ENCODE measurements at regions not wholly inside any gene's neighbourhood (a gene's known extent, or its start where the extent isn't known, plus 50 kb on each side); places are given as distances from the start of the nearest gene placed in this dataset.

DNA sequence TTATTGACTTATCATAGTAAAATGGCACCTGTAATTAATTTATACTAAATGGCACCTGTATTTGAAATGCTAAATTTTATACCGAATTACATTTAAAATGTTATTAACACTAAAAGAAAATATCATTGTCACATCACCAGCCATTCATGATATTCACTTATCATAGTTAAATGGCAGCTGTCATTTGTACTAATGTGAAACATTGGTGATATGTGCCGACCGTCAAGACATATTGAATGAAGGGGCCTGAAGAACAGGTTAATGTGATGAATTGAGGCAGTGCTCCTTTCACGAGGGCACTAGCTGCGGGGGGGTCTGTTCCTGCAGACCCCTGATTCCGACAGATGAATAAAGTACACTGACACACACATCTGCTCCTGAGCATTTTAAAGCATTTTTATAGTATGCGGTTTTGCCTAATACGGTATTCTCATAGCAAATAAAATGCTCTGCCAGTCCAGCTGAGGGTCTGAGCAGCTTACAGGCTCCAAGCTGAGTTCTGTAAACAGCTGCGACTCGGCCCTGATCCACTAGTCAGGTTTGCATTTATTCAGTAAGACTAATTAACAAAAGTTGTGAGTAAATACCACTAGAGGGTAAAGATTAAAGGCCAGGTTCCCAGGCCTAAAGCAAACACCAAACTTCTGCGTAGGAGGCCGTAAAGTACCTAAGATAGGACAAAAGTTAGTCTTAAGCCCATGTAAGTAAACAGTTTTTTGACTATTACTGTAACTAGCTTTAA lies 593.4 kb upstream of the NETO1 start:
- Mint-ChIP-seq H3K9me3 (peaks cover 3 to 19% (median 10%) of the 10 kb centered on the region in 5 donors), H3K27ac (no peak overlapping the region), H3K4me1 (no peaks in the 10 kb centered on the region), H3K27me3 (no peaks in the 10 kb centered on the region), H3K36me3 (no peaks in the 10 kb centered on the region), H3K4me3 (no peak overlapping the region)
- Histone ChIP-seq H3K27me3 (ENCODE audit: insufficient read depth, low read length, poor library complexity, severe bottlenecking) (no peaks in the 10 kb centered on the region), H3K4me3 (ENCODE audit: low read length) (no peak overlapping the region), H3K9me3 (ENCODE audit: low read length) (no peaks in the 10 kb centered on the region), H3K27ac (ENCODE audit: low read depth, low read length) (no peak overlapping the region), H3K36me3 (ENCODE audit: insufficient read depth, low read length) (no peaks in the 10 kb centered on the region), H3K4me1 (ENCODE audit: insufficient read depth, low read length) (no peaks in the 10 kb centered on the region)
- POLR2A ChIA-PET = no interaction called here
- no peak for DNase-seq
- CTCF ChIA-PET = no interaction called here

DNA sequence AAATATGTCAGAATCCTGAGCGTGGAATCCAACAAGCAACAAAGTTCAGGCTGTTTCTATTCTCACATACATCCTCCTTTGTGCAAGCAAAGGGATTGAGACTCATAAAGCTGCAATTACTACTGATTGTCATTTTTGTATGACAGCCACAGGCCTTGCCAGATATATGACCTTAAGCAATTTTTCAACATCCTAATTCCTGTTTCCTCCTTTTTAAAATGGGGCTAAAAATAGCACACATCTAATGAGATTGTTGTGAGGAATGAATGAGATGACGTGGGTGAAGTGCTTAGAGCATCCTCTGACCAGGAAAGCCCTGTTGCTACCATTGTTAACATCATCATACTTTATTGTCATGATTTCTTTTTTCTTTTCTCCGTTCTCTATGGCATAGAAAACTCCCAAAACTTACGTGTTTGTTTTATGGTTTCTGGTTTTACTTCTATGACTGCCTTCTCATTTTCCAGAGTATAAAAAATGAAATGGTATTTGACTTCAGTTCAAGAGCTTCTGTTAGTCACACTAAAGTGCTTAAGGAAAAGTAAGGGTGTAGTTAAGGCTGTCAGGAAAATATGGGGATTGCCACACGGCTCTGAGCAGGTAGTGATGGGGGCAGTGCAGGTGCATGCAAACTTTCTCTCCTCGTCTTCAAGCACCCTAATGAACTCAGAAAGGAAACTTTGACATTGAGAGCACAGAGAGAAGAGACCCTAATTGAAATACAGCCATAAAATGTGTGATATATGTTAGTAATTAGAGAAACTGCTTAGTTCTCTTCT lies 590.6 kb upstream of the NETO1 start:
- CTCF ChIA-PET = no interaction called here
- Mint-ChIP-seq H3K4me3 (no peak overlapping the region), H3K9me3 (peaks cover 0 to 17% (median 4%) of the 10 kb centered on the region in 5 donors), H3K4me1 (no peaks in the 10 kb centered on the region), H3K27ac (no peak overlapping the region), H3K36me3 (no peaks in the 10 kb centered on the region), H3K27me3 (no peaks in the 10 kb centered on the region)
- H3K27me3 ChIP-seq (ENCODE audit: insufficient read depth, low read length, poor library complexity, severe bottlenecking) = no peaks in the 10 kb centered on the region
- DNase-seq = no peak
- POLR2A ChIA-PET = no interaction called here
- H3K36me3 ChIP-seq (ENCODE audit: insufficient read depth, low read length) = no peaks in the 10 kb centered on the region
- no peak overlapping the region for H3K27ac ChIP-seq (ENCODE audit: low read depth, low read length)
- H3K9me3 ChIP-seq (ENCODE audit: low read length) = no peaks in the 10 kb centered on the region
- no peaks in the 10 kb centered on the region for H3K4me1 ChIP-seq (ENCODE audit: insufficient read depth, low read length)
- no peak overlapping the region for H3K4me3 ChIP-seq (ENCODE audit: low read length)

DNA sequence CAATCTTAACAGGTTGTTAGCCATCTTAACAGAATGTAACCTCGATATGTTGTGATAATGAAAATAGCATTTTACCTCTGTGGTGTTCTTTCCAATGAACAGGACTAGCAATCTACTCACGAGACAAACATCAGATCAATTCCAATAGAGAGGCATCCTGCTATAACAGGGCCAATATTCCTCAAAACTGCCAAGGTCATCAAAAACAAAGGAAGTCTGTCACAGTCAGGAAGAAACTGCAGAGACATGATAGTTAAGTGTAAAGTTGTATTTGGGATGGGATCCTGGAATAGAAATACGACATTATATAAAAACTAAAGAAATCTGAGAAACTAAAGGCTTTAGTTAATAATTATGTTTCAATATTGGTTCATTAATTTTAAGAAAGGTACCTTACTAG lies 588.9 kb upstream of the NETO1 start:
- no peaks in the 10 kb centered on the region for H3K36me3 ChIP-seq (ENCODE audit: insufficient read depth, low read length)
- H3K27ac ChIP-seq (ENCODE audit: low read depth, low read length) = no peak overlapping the region
- DNase-seq = no peak
- CTCF ChIA-PET = no interaction called here
- POLR2A ChIA-PET = no interaction called here
- no peaks in the 10 kb centered on the region for H3K27me3 ChIP-seq (ENCODE audit: insufficient read depth, low read length, poor library complexity, severe bottlenecking)
- no peaks in the 10 kb centered on the region for H3K4me1 ChIP-seq (ENCODE audit: insufficient read depth, low read length)
- no peak overlapping the region for H3K4me3 Mint-ChIP-seq
- no peaks in the 10 kb centered on the region for H3K36me3 Mint-ChIP-seq
- peaks cover 1 to 19% (median 9%) of the 10 kb centered on the region in 5 donors for H3K9me3 Mint-ChIP-seq
- H3K27me3 Mint-ChIP-seq = no peaks in the 10 kb centered on the region
- H3K9me3 ChIP-seq (ENCODE audit: low read length) = no peaks in the 10 kb centered on the region
- H3K4me3 ChIP-seq (ENCODE audit: low read length) = no peak overlapping the region
- H3K4me1 Mint-ChIP-seq = no peaks in the 10 kb centered on the region
- no peak overlapping the region for H3K27ac Mint-ChIP-seq

DNA sequence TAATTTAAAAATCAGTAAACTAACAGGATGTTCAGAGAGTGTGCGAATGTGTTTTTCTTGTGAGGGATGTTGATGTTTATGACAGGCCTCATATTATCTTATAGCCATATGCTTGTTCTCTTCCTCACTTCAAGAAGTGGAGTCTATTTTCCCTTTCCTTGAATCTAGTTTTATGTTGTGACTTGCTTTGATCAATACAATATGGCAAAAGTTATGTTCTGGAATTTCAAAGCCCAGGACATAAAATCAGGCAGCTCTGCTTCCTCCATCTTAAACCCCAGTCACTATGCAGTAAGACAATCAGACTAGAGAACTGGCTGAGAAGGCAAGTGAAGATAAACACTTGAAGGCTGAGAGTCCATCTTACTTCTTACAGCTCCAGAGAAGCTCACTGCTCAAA lies 585.1 kb upstream of the NETO1 start:
- Mint-ChIP-seq H3K36me3 (no peaks in the 10 kb centered on the region), H3K4me1 (no peaks in the 10 kb centered on the region), H3K9me3 (peaks cover 1 to 22% (median 17%) of the 10 kb centered on the region in 5 donors), H3K4me3 (no peak overlapping the region), H3K27ac (no peak overlapping the region), H3K27me3 (no peaks in the 10 kb centered on the region)
- DNase-seq = no peak
- POLR2A ChIA-PET = no interaction called here
- no peaks in the 10 kb centered on the region for H3K9me3 ChIP-seq (ENCODE audit: low read length)
- no peaks in the 10 kb centered on the region for H3K36me3 ChIP-seq (ENCODE audit: insufficient read depth, low read length)
- no peak overlapping the region for H3K27ac ChIP-seq (ENCODE audit: low read depth, low read length)
- H3K4me3 ChIP-seq (ENCODE audit: low read length) = no peak overlapping the region
- no peaks in the 10 kb centered on the region for H3K4me1 ChIP-seq (ENCODE audit: insufficient read depth, low read length)
- no peaks in the 10 kb centered on the region for H3K27me3 ChIP-seq (ENCODE audit: insufficient read depth, low read length, poor library complexity, severe bottlenecking)
- CTCF ChIA-PET = no interaction called here

DNA sequence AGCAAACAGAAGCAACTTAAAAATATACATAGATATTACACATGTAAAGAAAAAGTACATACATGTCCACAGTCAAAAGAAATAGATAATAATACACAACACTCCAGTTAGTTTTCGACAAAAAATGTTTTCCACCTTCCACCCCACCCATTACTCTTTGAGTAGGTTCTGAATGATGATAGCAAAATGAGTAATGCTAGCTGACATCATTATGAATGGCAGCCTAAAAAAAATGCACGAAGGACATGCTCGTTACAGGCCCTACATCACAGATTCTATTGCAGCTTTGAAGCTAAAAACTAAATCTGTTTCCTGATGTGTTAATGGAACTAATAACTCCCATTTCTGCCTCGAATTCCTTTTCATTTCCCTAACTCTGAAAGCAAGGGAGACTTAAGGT lies 578.7 kb upstream of the NETO1 start:
- Histone ChIP-seq H3K9me3 (ENCODE audit: low read length) (no peaks in the 10 kb centered on the region), H3K36me3 (ENCODE audit: insufficient read depth, low read length) (no peaks in the 10 kb centered on the region), H3K4me1 (ENCODE audit: insufficient read depth, low read length) (no peaks in the 10 kb centered on the region), H3K27ac (ENCODE audit: low read depth, low read length) (no peak overlapping the region), H3K27me3 (ENCODE audit: insufficient read depth, low read length, poor library complexity, severe bottlenecking) (no peaks in the 10 kb centered on the region), H3K4me3 (ENCODE audit: low read length) (no peak overlapping the region)
- Mint-ChIP-seq H3K27me3 (no peaks in the 10 kb centered on the region), H3K4me3 (no peak overlapping the region), H3K4me1 (no peaks in the 10 kb centered on the region), H3K9me3 (peaks cover 0 to 19% (median 8%) of the 10 kb centered on the region in 5 donors), H3K36me3 (no peaks in the 10 kb centered on the region), H3K27ac (no peak overlapping the region)
- ChIA-PET CTCF (no interaction called here), POLR2A (no interaction called here)
- no peak for DNase-seq

DNA sequence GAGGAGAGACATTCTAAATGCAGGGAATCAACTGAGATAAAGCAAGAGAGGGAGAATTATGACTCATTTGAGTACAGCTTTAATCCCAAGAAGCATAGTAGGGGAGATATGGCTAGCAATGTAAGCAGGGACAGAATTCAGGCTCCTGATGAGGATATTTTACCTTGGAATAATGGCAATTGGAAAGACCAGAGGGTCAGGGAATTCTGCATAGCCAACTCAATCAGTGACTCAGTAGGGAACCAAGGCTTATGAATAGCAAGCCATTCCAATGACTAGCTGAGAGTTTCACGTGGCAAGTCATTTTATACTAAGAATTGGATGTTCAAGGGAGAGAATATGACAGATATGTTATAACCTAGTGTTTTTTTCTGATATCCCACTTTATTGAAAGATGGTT lies 563.8 kb upstream of the NETO1 start:
- Histone ChIP-seq H3K27ac (ENCODE audit: low read depth, low read length) (no peak overlapping the region), H3K27me3 (ENCODE audit: insufficient read depth, low read length, poor library complexity, severe bottlenecking) (no peaks in the 10 kb centered on the region), H3K9me3 (ENCODE audit: low read length) (no peaks in the 10 kb centered on the region), H3K36me3 (ENCODE audit: insufficient read depth, low read length) (no peaks in the 10 kb centered on the region), H3K4me1 (ENCODE audit: insufficient read depth, low read length) (no peaks in the 10 kb centered on the region), H3K4me3 (ENCODE audit: low read length) (no peak overlapping the region)
- CTCF ChIA-PET = no interaction called here
- no peak for DNase-seq
- Mint-ChIP-seq H3K9me3 (peaks cover 2 to 17% (median 8%) of the 10 kb centered on the region in 5 donors), H3K4me1 (no peaks in the 10 kb centered on the region), H3K4me3 (no peak overlapping the region), H3K27ac (no peak overlapping the region), H3K36me3 (no peaks in the 10 kb centered on the region), H3K27me3 (no peaks in the 10 kb centered on the region)
- POLR2A ChIA-PET = no interaction called here

DNA sequence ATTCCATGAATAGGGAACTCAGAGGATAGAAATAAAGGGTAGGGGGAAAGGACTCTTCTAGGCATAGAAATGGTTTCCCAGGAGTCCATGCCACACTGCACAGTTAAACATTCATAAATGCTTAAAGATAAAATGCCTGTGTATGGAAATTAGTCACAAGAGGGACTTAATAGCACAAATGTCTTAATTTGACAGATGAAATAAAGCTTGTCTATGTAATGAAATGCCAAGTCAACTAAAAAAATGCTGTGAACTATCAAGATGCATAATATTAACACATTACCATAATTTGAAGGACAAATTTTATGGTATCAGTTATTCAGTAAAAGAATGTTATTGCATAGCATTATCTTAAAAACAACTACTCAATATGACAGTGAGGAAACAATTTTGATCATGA lies 553.2 kb upstream of the NETO1 start:
- no peaks in the 10 kb centered on the region for H3K4me1 Mint-ChIP-seq
- Histone ChIP-seq H3K27ac (ENCODE audit: low read depth, low read length) (no peak overlapping the region), H3K27me3 (ENCODE audit: insufficient read depth, low read length, poor library complexity, severe bottlenecking) (no peaks in the 10 kb centered on the region), H3K4me1 (ENCODE audit: insufficient read depth, low read length) (no peaks in the 10 kb centered on the region), H3K9me3 (ENCODE audit: low read length) (no peaks in the 10 kb centered on the region), H3K4me3 (ENCODE audit: low read length) (no peak overlapping the region), H3K36me3 (ENCODE audit: insufficient read depth, low read length) (no peaks in the 10 kb centered on the region)
- DNase-seq = no peak
- ChIA-PET CTCF (no interaction called here), POLR2A (no interaction called here)
- H3K36me3 Mint-ChIP-seq = no peaks in the 10 kb centered on the region
- no peak overlapping the region for H3K27ac Mint-ChIP-seq
- H3K9me3 Mint-ChIP-seq = peaks cover 6 to 40% (median 14%) of the 10 kb centered on the region in 5 donors
- H3K27me3 Mint-ChIP-seq = peaks cover 0 to 1% of the 10 kb centered on the region in 2 donors
- H3K4me3 Mint-ChIP-seq = no peak overlapping the region

DNA sequence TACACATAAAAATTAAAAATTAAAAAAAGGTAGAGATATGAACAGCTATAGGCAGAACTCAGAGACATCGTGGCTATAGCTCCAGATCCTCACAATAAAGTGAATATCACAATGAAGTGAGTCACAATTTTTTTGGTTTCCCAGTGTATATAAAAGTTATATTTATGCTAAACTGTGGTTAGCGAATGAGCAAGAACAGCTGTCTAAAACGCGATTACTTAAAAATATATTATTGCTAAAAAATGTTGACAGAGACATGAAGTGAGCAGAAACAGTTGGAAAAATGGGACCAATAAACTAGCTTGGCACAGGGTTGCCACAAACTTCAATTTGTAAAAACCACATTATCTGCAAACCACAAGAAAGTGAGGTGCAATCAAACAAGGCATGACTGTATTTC lies 551.7 kb upstream of the NETO1 start:
- H3K36me3 Mint-ChIP-seq = no peaks in the 10 kb centered on the region
- H3K4me3 Mint-ChIP-seq = no peak overlapping the region
- no peak overlapping the region for H3K4me3 ChIP-seq (ENCODE audit: low read length)
- no peaks in the 10 kb centered on the region for H3K27me3 ChIP-seq (ENCODE audit: insufficient read depth, low read length, poor library complexity, severe bottlenecking)
- H3K4me1 ChIP-seq (ENCODE audit: insufficient read depth, low read length) = no peaks in the 10 kb centered on the region
- ChIA-PET CTCF (no interaction called here), POLR2A (no interaction called here)
- no peak overlapping the region for H3K27ac Mint-ChIP-seq
- peaks cover 0 to 1% of the 10 kb centered on the region in 2 donors for H3K27me3 Mint-ChIP-seq
- H3K4me1 Mint-ChIP-seq = no peaks in the 10 kb centered on the region
- no peaks in the 10 kb centered on the region for H3K9me3 ChIP-seq (ENCODE audit: low read length)
- no peaks in the 10 kb centered on the region for H3K36me3 ChIP-seq (ENCODE audit: insufficient read depth, low read length)
- DNase-seq = no peak
- H3K9me3 Mint-ChIP-seq = peaks cover under 1 to 42% (median 12%) of the 10 kb centered on the region in 5 donors
- no peak overlapping the region for H3K27ac ChIP-seq (ENCODE audit: low read depth, low read length)
